PC-3 (cell line): ENCODE measurements at regions not wholly inside any gene's neighbourhood (a gene's known extent, or its start where the extent isn't known, plus 50 kb on each side); places are given as distances from the start of the nearest gene placed in this dataset.

ENCODE experiments used
- ATAC-seq: fragments of 200-7000 bp; cut with Tn5 transposase; 2 replicates; pipeline ENCODE4 v1.9.1; 2020; ENCODE audit warnings: mild to moderate bottlenecking, moderate library complexity
- BruUV-seq: library from RNA; stranded (reverse); fragments of 400-500 nt; replicated peaks from 2 replicates; lab custom pipeline; 2021; lab: Mats Ljungman, UMichigan
- CTCF ChIA-PET: fragments of 300-600 bp; sonication (Branson Sonifier 250); formaldehyde crosslinking; loops from one replicate; lab custom pipeline; 2022; ENCODE audit warnings: antibody characterized with exemption; lab: Charles Lee
- POLR2A ChIA-PET: fragments of 300-600 bp; sonication (Branson Sonifier 250); formaldehyde crosslinking; loops from one replicate; lab custom pipeline; 2022; ENCODE audit warnings: antibody characterized with exemption; ENCODE audit not compliant: unreplicated experiment; lab: Charles Lee
- DNase-seq: peaks from one replicate; pipeline ENCODE4 v3.0.0-alpha.2; 2015
- H2AFZ ChIP-seq: fragments of 300-600 bp; sonication (generic); 2 replicates; pipeline ENCODE4 v1.6.0; 2016; ENCODE audit warnings: antibody characterized with exemption, low read length
- H3F3A ChIP-seq: fragments of 300-600 bp; sonication (generic); one replicate; pipeline ENCODE4 v1.6.0; 2017; ENCODE audit warnings: antibody characterized with exemption, low read length, control low read depth, mild to moderate bottlenecking; ENCODE audit not compliant: unreplicated experiment
- H3K27ac ChIP-seq: fragments of 300-600 bp; sonication (generic); 2 replicates; pipeline ENCODE4 v1.5.1; 2016; ENCODE audit warnings: mild to moderate bottlenecking, low read length
- H3K27me3 ChIP-seq: fragments of 300-600 bp; sonication (generic); 2 replicates; pipeline ENCODE4 v1.6.1; 2016; ENCODE audit warnings: low read length, mixed read lengths
- H3K36me3 ChIP-seq: fragments of 300-600 bp; sonication (generic); 2 replicates; pipeline ENCODE4 v1.6.1; 2016; ENCODE audit warnings: low read depth, mixed run types, low read length, mixed read lengths
- H3K4me1 ChIP-seq: fragments of 300-600 bp; sonication (generic); 2 replicates; pipeline ENCODE4 v1.5.1; 2016; ENCODE audit warnings: low read length; ENCODE audit not compliant: insufficient read depth
- H3K4me2 ChIP-seq: fragments of 300-600 bp; sonication (generic); 2 replicates; pipeline ENCODE4 v1.6.0; 2016; ENCODE audit warnings: low read length
- H3K4me3 ChIP-seq: fragments of 300-600 bp; sonication (generic); 2 replicates; pipeline ENCODE4 v1.5.1; 2016; ENCODE audit warnings: mild to moderate bottlenecking, low read length, mixed read lengths
- H3K79me2 ChIP-seq: fragments of 300-600 bp; sonication (generic); 2 replicates; pipeline ENCODE4 v1.6.1; 2017; ENCODE audit warnings: low read length, mixed read lengths
- H3K9ac ChIP-seq: fragments of 300-600 bp; sonication (generic); 2 replicates; pipeline ENCODE4 v1.6.0; 2016; ENCODE audit warnings: mild to moderate bottlenecking, low read length
- H3K9me2 ChIP-seq: fragments of 300-600 bp; sonication (generic); replicated peaks from 2 replicates; pipeline ENCODE4 v1.6.1; 2016; ENCODE audit warnings: mixed run types, low read length, mixed read lengths
- H3K9me3 ChIP-seq: fragments of 300-600 bp; sonication (generic); 2 replicates; pipeline ENCODE4 v1.6.1; 2016; ENCODE audit warnings: low read length, mixed read lengths
- H4K20me1 ChIP-seq: fragments of 300-600 bp; sonication (generic); 2 replicates; pipeline ENCODE4 v1.6.1; 2016; ENCODE audit warnings: low read length, mixed read lengths
- EZH2 ChIP-seq: fragments of 300-600 bp; sonication (generic); IDR thresholded peaks from one replicate; pipeline ENCODE4 v1.6.1; 2017; ENCODE audit warnings: antibody characterized with exemption, mild to moderate bottlenecking, low read length; ENCODE audit not compliant: unreplicated experiment
- EZH2phosphoT487 ChIP-seq: fragments of 300-600 bp; sonication (generic); IDR thresholded peaks from 2 replicates; pipeline ENCODE4 v1.6.1; 2018; ENCODE audit warnings: mild to moderate bottlenecking, antibody characterized with exemption, low read length, borderline replicate concordance
- intact Hi-C: fragments of 100-400 bp; cut with micrococcal nuclease; formaldehyde crosslinking; loops from 2 replicates; pipeline ENCODE4 v1.9.0; 2023
- TF ChIP-seq, protein P1 (sequence below): fragments of 300-600 bp; sonication (generic); conservative IDR thresholded peaks from 2 replicates; pipeline ENCODE4 v1.5.1; 2017; ENCODE audit warnings: antibody characterized with exemption, low read depth, mild to moderate bottlenecking, low read length

DNA sequence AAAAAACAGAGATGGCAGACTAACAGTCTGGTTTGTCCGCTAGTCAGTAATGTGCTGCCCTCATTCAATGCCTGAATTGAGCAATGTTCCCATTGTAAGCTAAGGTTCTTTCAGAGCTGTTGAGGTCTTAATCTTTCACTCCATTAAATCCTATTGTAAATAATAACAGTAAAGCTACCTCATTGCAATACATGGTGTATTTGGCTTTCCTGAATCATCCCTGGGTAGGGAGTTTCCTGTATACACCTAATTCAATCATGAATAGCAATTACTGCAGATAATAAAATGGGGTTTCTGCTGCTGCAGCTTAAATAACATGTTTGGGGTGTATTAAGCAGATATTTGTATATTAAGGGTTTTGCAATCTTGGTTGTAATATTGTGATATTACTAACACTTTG is 1100.2 kb upstream of the INTU start:
- intact Hi-C loops = loop anchor here (2.0 to 10.0 kb wide), 2 partner anchors 32 to 68 kb away; no protein-coding TSS in a partner anchor
- ATAC-seq (peak; percentile 86), DNase-seq (peak; percentile 29)
- Histone ChIP-seq H3K9me3 (no peaks in the 10 kb centered on the region), H3K4me2 (no peak overlapping the region), H3K79me2 (no peaks in the 10 kb centered on the region), H3K9me2 (no peaks in the 10 kb centered on the region), H3K4me3 (no peak overlapping the region), H2AFZ (no peak overlapping the region), H3K4me1 (peaks cover 8% of the 10 kb centered on the region), H3K9ac (no peak overlapping the region), H3F3A (no peaks in the 10 kb centered on the region), H3K36me3 (no peaks in the 10 kb centered on the region), H3K27ac (0 out of 2 replicates have a peak overlapping the region, but pooled peaks have one; percentile 30), H3K27me3 (no peaks in the 10 kb centered on the region), H4K20me1 (no peaks in the 10 kb centered on the region)
- CTCF ChIA-PET = no interaction called here
- BruUV-seq = no TSS peak
- TF ChIP-seq EZH2phosphoT487 (no peak), EZH2 (no peak)
- TF ChIP-seq, protein P1, sequence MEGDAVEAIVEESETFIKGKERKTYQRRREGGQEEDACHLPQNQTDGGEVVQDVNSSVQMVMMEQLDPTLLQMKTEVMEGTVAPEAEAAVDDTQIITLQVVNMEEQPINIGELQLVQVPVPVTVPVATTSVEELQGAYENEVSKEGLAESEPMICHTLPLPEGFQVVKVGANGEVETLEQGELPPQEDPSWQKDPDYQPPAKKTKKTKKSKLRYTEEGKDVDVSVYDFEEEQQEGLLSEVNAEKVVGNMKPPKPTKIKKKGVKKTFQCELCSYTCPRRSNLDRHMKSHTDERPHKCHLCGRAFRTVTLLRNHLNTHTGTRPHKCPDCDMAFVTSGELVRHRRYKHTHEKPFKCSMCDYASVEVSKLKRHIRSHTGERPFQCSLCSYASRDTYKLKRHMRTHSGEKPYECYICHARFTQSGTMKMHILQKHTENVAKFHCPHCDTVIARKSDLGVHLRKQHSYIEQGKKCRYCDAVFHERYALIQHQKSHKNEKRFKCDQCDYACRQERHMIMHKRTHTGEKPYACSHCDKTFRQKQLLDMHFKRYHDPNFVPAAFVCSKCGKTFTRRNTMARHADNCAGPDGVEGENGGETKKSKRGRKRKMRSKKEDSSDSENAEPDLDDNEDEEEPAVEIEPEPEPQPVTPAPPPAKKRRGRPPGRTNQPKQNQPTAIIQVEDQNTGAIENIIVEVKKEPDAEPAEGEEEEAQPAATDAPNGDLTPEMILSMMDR = no peak
- POLR2A ChIA-PET = no interaction called here

DNA sequence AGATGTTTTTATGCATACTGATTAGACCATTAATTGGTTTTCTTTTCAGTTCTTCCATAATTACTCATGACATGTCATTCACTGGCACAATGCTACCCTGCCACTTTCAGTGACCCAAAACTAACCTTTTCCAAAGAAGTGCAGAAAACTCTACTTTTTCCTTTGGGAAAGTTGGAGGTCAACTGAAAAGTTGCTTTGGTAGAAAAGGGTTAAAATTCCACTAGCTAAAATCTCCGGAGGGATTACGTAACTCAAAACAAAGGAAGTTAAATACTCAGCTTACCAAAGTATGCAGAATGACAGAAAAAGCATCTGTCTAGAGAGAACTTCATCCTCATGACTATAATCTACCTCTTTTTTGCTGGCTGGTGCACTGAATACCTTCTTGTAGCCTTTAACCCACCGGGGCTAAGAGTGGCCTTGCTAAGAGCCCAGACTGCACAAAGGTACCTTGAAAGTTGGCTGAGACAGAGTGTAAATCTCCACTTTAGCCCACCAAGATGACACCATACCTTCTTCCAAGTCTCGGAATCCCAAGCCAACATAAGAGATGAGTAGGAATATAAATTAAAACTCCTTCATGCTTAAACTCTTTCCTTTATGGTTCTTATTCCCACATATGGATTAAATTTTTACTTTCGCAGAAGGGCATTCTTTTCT is 1099.5 kb upstream of the INTU start:
- Histone ChIP-seq H2AFZ (no peak overlapping the region), H3K9me2 (no peaks in the 10 kb centered on the region), H3F3A (no peaks in the 10 kb centered on the region), H4K20me1 (no peaks in the 10 kb centered on the region), H3K79me2 (no peaks in the 10 kb centered on the region), H3K4me2 (no peak overlapping the region), H3K9me3 (no peaks in the 10 kb centered on the region), H3K4me3 (no peak overlapping the region), H3K27me3 (no peaks in the 10 kb centered on the region), H3K9ac (no peak overlapping the region), H3K27ac (no peak overlapping the region; the same call in 1 of the 2 replicates), H3K36me3 (no peaks in the 10 kb centered on the region), H3K4me1 (peaks cover 8% of the 10 kb centered on the region)
- intact Hi-C loops = loop anchor here (2.0 to 10.0 kb wide), 2 partner anchors 32 to 68 kb away; no protein-coding TSS in a partner anchor
- no TSS peak for BruUV-seq
- ATAC-seq (peak; percentile 37), DNase-seq (no peak)
- ChIA-PET CTCF (no interaction called here), POLR2A (no interaction called here)
- TF ChIP-seq EZH2 = no peak
- TF ChIP-seq EZH2phosphoT487 = no peak
- TF ChIP-seq, protein P1 = no peak

DNA sequence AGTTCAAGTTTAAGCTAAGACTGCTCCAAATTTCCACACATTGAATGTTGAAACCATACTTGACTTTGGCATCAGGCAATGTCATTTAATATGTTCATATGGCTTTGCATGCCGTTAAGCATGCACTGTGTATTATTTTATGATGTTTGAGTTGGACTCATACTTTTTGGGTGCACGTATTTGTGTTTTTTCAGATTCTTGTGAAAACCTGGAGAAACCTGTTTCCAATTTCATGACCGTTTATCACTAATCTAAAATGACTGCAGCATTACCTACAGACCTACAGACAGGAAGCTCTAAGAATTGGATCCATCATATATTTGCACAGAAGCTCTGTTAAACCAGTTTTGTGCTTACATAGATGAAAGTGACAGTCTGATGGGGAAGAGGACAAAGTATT is 1093.0 kb upstream of the INTU start:
- Histone ChIP-seq H3K4me2 (no peak overlapping the region), H3K27me3 (no peaks in the 10 kb centered on the region), H4K20me1 (no peaks in the 10 kb centered on the region), H3K9me2 (no peaks in the 10 kb centered on the region), H3K27ac (no peak overlapping the region), H3K4me1 (no peaks in the 10 kb centered on the region), H3K9ac (no peak overlapping the region), H3K9me3 (no peaks in the 10 kb centered on the region), H3K36me3 (no peaks in the 10 kb centered on the region), H3K79me2 (no peaks in the 10 kb centered on the region), H3K4me3 (no peak overlapping the region), H3F3A (no peaks in the 10 kb centered on the region), H2AFZ (no peak overlapping the region)
- ATAC-seq (no peak), DNase-seq (no peak)
- POLR2A ChIA-PET = no interaction called here
- intact Hi-C loops = loop anchor here (10.0 kb wide), 1 partner anchor 75 kb away; no protein-coding TSS in a partner anchor
- CTCF ChIA-PET = no interaction called here
- no peak for TF ChIP-seq EZH2
- TF ChIP-seq, protein P1 = no peak
- no peak for TF ChIP-seq EZH2phosphoT487
- BruUV-seq = no TSS peak
